CD14-positive monocyte (primary cell): ENCODE measurements at regions not wholly inside any gene's neighbourhood (a gene's known extent, or its start where the extent isn't known, plus 50 kb on each side); places are given as distances from the start of the nearest gene placed in this dataset.

Experiments used
- DNase-seq, 3 donors: peaks; one replicate each; pipeline ENCODE4 v3.0.0-alpha.2; 2011 to 2022
- H2AFZ ChIP-seq: 2 replicates; pipeline ENCODE4 v1.6.0; 2012; ENCODE audit warnings: mild to moderate bottlenecking, low read depth, low read length, inconsistent platforms; ENCODE audit not compliant: insufficient read depth, poor library complexity, severe bottlenecking
- H3K27ac ChIP-seq, 2 donors: 1 replicate in 1 of 2; 2 replicates in 1 of 2; pipeline ENCODE4 v1.5.1; 2012 to 2013; ENCODE audit warnings: low read length in 2 of 2, control low read depth in 1 of 2, inconsistent platforms in 1 of 2, low read depth in 1 of 2, mild to moderate bottlenecking in 1 of 2
- H3K27me3 ChIP-seq, 2 donors: one replicate each; pipeline versions ENCODE4 v1.6.0 to v1.6.1; 2011 to 2013; ENCODE audit warnings: low read length in 2 of 2; ENCODE audit not compliant: control insufficient read depth in 2 of 2, insufficient read depth in 2 of 2
- H3K36me3 ChIP-seq, 2 donors: replicated peaks in 1 of 2; 1 replicate in 1 of 2; 2 replicates in 1 of 2; pipeline versions ENCODE4 v1.5.1 to v1.6.1; 2012 to 2013; ENCODE audit warnings: low read length in 2 of 2, control low read depth in 1 of 2, inconsistent platforms in 1 of 2, mild to moderate bottlenecking in 1 of 2; ENCODE audit not compliant: insufficient read depth in 2 of 2, control insufficient read depth in 1 of 2
- H3K4me1 ChIP-seq, 2 donors: 1 replicate in 1 of 2; 2 replicates in 1 of 2; pipeline versions ENCODE4 v1.5.1 to v1.6.1; 2012 to 2013; ENCODE audit warnings: low read length in 2 of 2, control low read depth in 1 of 2, inconsistent platforms in 1 of 2, mild to moderate bottlenecking in 1 of 2, moderate library complexity in 1 of 2; ENCODE audit not compliant: insufficient read depth in 2 of 2, control insufficient read depth in 1 of 2
- H3K4me2 ChIP-seq: replicated peaks from 2 replicates; pipeline ENCODE3; 2012; ENCODE audit warnings: low read length, moderate library complexity, mild to moderate bottlenecking; ENCODE audit not compliant: poor library complexity, severe bottlenecking; ENCODE audit errors: extremely low read depth
- H3K4me3 ChIP-seq, 3 experiments: fragments of 200-600 bp in 1 of 3; sonication (generic) in 1 of 3; replicated peaks in 1 of 3; 1 replicate in 2 of 3; 2 replicates in 1 of 3; pipeline ENCODE4 v1.5.1; 2011 to 2013; ENCODE audit warnings: low read length in 3 of 3, mild to moderate bottlenecking in 3 of 3, control low read depth in 2 of 3, low read depth in 2 of 3, inconsistent platforms in 1 of 3, moderate library complexity in 1 of 3
- H3K79me2 ChIP-seq: 2 replicates; pipeline ENCODE4 v1.6.0; 2012; ENCODE audit warnings: mild to moderate bottlenecking, control low read depth, inconsistent platforms, low read length, moderate library complexity; ENCODE audit not compliant: insufficient read depth
- H3K9ac ChIP-seq: 2 replicates; pipeline ENCODE4 v1.6.0; 2017; ENCODE audit warnings: low read length, mild to moderate bottlenecking; ENCODE audit not compliant: insufficient read depth, poor library complexity, severe bottlenecking
- H3K9me3 ChIP-seq, 2 donors: replicated peaks in 1 of 2; 1 replicate in 1 of 2; 2 replicates in 1 of 2; pipeline versions ENCODE4 v1.5.1 to v1.6.1; 2012 to 2013; ENCODE audit warnings: low read length in 2 of 2, control low read depth in 1 of 2; ENCODE audit not compliant: control insufficient read depth in 1 of 2, insufficient read depth in 1 of 2
- H4K20me1 ChIP-seq: 2 replicates; pipeline ENCODE4 v1.6.0; 2012; ENCODE audit warnings: mild to moderate bottlenecking, low read length, control low read depth, moderate library complexity; ENCODE audit not compliant: insufficient read depth
- H3K27ac Mint-ChIP-seq, 7 donors: one replicate each; pipeline ENCODE4 v1.8.0; 2020; ENCODE audit warnings: mild to moderate bottlenecking in 7 of 7, mixed read lengths in 7 of 7, moderate library complexity in 6 of 7, inconsistent platforms in 2 of 7
- H3K27me3 Mint-ChIP-seq, 3 donors: one replicate each; pipeline ENCODE4 v1.8.0; 2021 to 2022; ENCODE audit warnings: low read depth in 3 of 3, mild to moderate bottlenecking in 3 of 3, mixed read lengths in 3 of 3, moderate library complexity in 3 of 3, inconsistent platforms in 1 of 3
- H3K36me3 Mint-ChIP-seq, 2 donors: one replicate each; pipeline ENCODE4 v1.8.0; 2020; ENCODE audit warnings: mixed read lengths in 2 of 2, inconsistent platforms in 1 of 2, mild to moderate bottlenecking in 1 of 2
- H3K4me1 Mint-ChIP-seq: one replicate; pipeline ENCODE4 v1.8.0; 2020; ENCODE audit warnings: mild to moderate bottlenecking, mixed read lengths
- H3K4me3 Mint-ChIP-seq, 2 donors: one replicate each; pipeline ENCODE4 v1.8.0; 2020; ENCODE audit warnings: mild to moderate bottlenecking in 2 of 2, mixed read lengths in 2 of 2, moderate library complexity in 1 of 2
- H3K9me3 Mint-ChIP-seq, 7 donors: one replicate each; pipeline ENCODE4 v1.8.0; 2020 to 2022; ENCODE audit warnings: mixed read lengths in 7 of 7, mild to moderate bottlenecking in 6 of 7, moderate library complexity in 6 of 7, inconsistent platforms in 2 of 7
- intact Hi-C, 2 donors: fragments of 100-400 bp; cut with micrococcal nuclease; formaldehyde crosslinking; loops; one replicate each; pipeline versions ENCODE4 v1.15.0 to v1.15.1; 2023
- TF ChIP-seq, protein P1 (sequence below): fragments of 200-600 bp; IDR thresholded peaks from one replicate; pipeline ENCODE4 v1.8.0; 2022; ENCODE audit warnings: antibody characterized with exemption, mild to moderate bottlenecking

DNA sequence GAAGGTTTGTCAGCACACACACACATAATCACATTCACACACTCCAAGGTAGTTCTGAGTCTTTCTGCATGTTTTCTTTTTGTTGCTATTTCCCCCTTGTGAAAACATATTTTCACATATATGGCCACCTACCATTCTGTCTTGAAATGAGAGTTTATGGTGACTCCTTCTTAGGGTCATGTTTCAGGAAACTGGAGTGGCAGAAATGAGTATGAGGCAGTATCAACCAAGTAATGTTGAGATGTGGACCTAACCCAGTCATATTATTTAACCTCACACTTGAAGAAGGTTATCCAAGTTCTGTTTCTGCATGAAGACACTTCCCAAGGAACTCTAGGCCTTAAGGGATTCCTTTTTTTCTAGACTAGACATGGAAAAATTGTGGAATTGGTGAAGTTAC, 481.4 kb downstream of the ETS1 start:
- Histone ChIP-seq H3K27me3 (no peaks in the 10 kb centered on the region), H3K4me2 (no peak overlapping the region), H3K27ac (no peak overlapping the region), H3K9ac (no peak overlapping the region), H2AFZ (no peak overlapping the region), H3K4me1 (no peaks in the 10 kb centered on the region), H4K20me1 (no peaks in the 10 kb centered on the region), H3K79me2 (no peaks in the 10 kb centered on the region), H3K9me3 (no peaks in the 10 kb centered on the region), H3K36me3 (no peaks in the 10 kb centered on the region), H3K4me3 (no peak overlapping the region)
- peaks cover 0 to 7% (median 4%) of the 10 kb centered on the region in 7 donors for H3K9me3 Mint-ChIP-seq
- no peak overlapping the region for H3K27ac Mint-ChIP-seq
- no peaks in the 10 kb centered on the region for H3K36me3 Mint-ChIP-seq
- H3K4me1 Mint-ChIP-seq, result peaks cover 5% of the 10 kb centered on the region
- DNase-seq, result no peak
- TF ChIP-seq, protein P1, sequence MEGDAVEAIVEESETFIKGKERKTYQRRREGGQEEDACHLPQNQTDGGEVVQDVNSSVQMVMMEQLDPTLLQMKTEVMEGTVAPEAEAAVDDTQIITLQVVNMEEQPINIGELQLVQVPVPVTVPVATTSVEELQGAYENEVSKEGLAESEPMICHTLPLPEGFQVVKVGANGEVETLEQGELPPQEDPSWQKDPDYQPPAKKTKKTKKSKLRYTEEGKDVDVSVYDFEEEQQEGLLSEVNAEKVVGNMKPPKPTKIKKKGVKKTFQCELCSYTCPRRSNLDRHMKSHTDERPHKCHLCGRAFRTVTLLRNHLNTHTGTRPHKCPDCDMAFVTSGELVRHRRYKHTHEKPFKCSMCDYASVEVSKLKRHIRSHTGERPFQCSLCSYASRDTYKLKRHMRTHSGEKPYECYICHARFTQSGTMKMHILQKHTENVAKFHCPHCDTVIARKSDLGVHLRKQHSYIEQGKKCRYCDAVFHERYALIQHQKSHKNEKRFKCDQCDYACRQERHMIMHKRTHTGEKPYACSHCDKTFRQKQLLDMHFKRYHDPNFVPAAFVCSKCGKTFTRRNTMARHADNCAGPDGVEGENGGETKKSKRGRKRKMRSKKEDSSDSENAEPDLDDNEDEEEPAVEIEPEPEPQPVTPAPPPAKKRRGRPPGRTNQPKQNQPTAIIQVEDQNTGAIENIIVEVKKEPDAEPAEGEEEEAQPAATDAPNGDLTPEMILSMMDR, result no peak
- H3K4me3 Mint-ChIP-seq, result no peak overlapping the region
- H3K27me3 Mint-ChIP-seq, result no peaks in the 10 kb centered on the region
- intact Hi-C loops, result no loop called here

DNA sequence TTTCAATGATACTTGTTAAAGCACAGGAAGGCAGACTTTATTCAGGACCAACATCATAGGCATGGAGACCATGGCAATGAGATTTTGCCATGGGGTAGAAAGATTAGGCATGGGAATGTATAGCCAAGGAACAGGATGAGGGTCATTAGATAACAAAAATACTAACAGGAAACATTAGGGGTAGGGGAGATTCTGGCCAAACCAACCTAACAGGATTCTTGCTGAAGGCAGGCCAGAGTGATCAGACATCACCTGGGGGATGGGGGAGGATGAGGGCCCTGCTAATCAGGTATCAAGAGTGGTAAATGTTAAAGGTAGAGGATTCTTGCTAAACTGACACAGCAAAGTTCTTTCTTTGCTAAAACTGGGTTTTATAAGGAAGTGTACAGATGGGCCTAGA, 481.8 kb downstream of the ETS1 start:
- Histone ChIP-seq H3K27me3 (no peaks in the 10 kb centered on the region), H3K4me3 (no peak overlapping the region), H3K9ac (no peak overlapping the region), H3K9me3 (no peaks in the 10 kb centered on the region), H4K20me1 (no peaks in the 10 kb centered on the region), H3K36me3 (no peaks in the 10 kb centered on the region), H3K4me2 (no peak overlapping the region), H3K79me2 (no peaks in the 10 kb centered on the region), H3K4me1 (no peaks in the 10 kb centered on the region), H3K27ac (no peak overlapping the region), H2AFZ (no peak overlapping the region)
- TF ChIP-seq, protein P1, result no peak
- peaks cover 0 to 7% (median 4%) of the 10 kb centered on the region in 7 donors for H3K9me3 Mint-ChIP-seq
- intact Hi-C loops, result no loop called here
- H3K27me3 Mint-ChIP-seq, result no peaks in the 10 kb centered on the region
- H3K4me3 Mint-ChIP-seq, result no peak overlapping the region
- H3K27ac Mint-ChIP-seq, result no peak overlapping the region
- H3K4me1 Mint-ChIP-seq, result peaks cover 5% of the 10 kb centered on the region
- no peak for DNase-seq
- H3K36me3 Mint-ChIP-seq, result no peaks in the 10 kb centered on the region
